ENCODE measurements at regions not wholly inside any gene's neighbourhood (a gene's known extent, or its start where the extent isn't known, plus 50 kb on each side); places are given as distances from the start of the nearest gene placed in this dataset.
"Not testable (repeated sequence)": the region's sequence is repeated elsewhere in the genome, so short reads cannot be mapped to it uniquely, and the experiment has no call there.

GRCh38 chr6:81944661-81945060 is 192.2 kb upstream of the TENT5A start:
- no peak overlapping the region for H2BK15ac ChIP-seq (ENCODE audit: low read depth, low read length)
- H3K18ac ChIP-seq (ENCODE audit: insufficient read length, low read depth, low read length): no peak overlapping the region
- Mint-ChIP-seq H3K4me3 (no peak overlapping the region), H3K27me3 (ENCODE audit: low read depth) (no peaks in the 10 kb centered on the region), H3K36me3 (ENCODE audit: insufficient read depth in 1 of 3, low read depth in 3 of 3) (no peaks in the 10 kb centered on the region), H3K4me1 (peaks cover 19 to 21% of the 10 kb centered on the region in 2 experiments), H3K9me3 (no peaks in the 10 kb centered on the region), H3K27ac (no peak overlapping the region)
- no peak overlapping the region for H3K4me2 ChIP-seq (ENCODE audit: insufficient read depth, insufficient read length, low read length)
- TF ChIP-seq CTCF (conservative IDR thresholded peaks at IDR 0.05): no peak
- no peaks in the 10 kb centered on the region for H3K79me1 ChIP-seq (ENCODE audit: insufficient read depth, low read depth, low read length, poor library complexity, severe bottlenecking)
- H3K14ac ChIP-seq (ENCODE audit: insufficient read depth, low read length): no peak overlapping the region
- no peaks in the 10 kb centered on the region for H3K27me3 ChIP-seq (ENCODE audit: insufficient read depth, low read length)
- H3K79me2 ChIP-seq (ENCODE audit: insufficient read depth, low read length): no peaks in the 10 kb centered on the region
- no peak overlapping the region for H3K9ac ChIP-seq (ENCODE audit: extremely low read depth, insufficient read length, low read length)
- H3K23me2 ChIP-seq (ENCODE audit: insufficient read length, low read depth, low read length, poor library complexity, severe bottlenecking): no peaks in the 10 kb centered on the region
- no peaks in the 10 kb centered on the region for H3K9me3 ChIP-seq (ENCODE audit: control insufficient read depth, low read depth, low read length)
- no peak overlapping the region for H4K8ac ChIP-seq (replicated peaks; ENCODE audit: insufficient read length, low read depth, low read length)
- H2AK5ac ChIP-seq (ENCODE audit: insufficient read length, low read length): no peak overlapping the region
- DNase-seq: no peak
- peaks cover 4% of the 10 kb centered on the region; the same call in 1 of the 2 replicates for H3K4me1 ChIP-seq (ENCODE audit: insufficient read depth, low read length)
- H2BK20ac ChIP-seq (ENCODE audit: low read depth, low read length, poor library complexity, severe bottlenecking): no peak overlapping the region
- H2AFZ ChIP-seq (ENCODE audit: low read length): no peak overlapping the region
- H2BK5ac ChIP-seq (ENCODE audit: insufficient read length, low read length): no peak overlapping the region
- no peaks in the 10 kb centered on the region for H4K20me1 ChIP-seq (ENCODE audit: control insufficient read depth, insufficient read depth, insufficient read length)
- H2BK120ac ChIP-seq (ENCODE audit: low read depth, low read length, poor library complexity, severe bottlenecking): no peak overlapping the region
- H3K23ac ChIP-seq (ENCODE audit: insufficient read length, low read depth, low read length): no peak overlapping the region
- no CpG with 5 or more reads among the region's 2 CpGs for WGBS (ENCODE audit: extremely low coverage, insufficient read length, low lambda C conversion rate)
- H3K4ac ChIP-seq (ENCODE audit: low read depth, low read length): no peak overlapping the region
- no peak overlapping the region for H2BK12ac ChIP-seq (ENCODE audit: insufficient read length, low read depth, low read length)
- H3K56ac ChIP-seq (ENCODE audit: insufficient read length, low read depth, low read length): no peak overlapping the region
- H3K27ac ChIP-seq (ENCODE audit: insufficient read length, low read depth, low read length): no peak overlapping the region
- no peak overlapping the region for H4K91ac ChIP-seq (ENCODE audit: insufficient read length, low read depth, low read length)
- H4K5ac ChIP-seq (ENCODE audit: insufficient read length, low read depth, low read length): no peak overlapping the region
- H3T11ph ChIP-seq (ENCODE audit: low read length): no peak overlapping the region

- not testable (repeated sequence) for H2AK5ac ChIP-seq (ENCODE audit: insufficient read length, low read length); H3K23ac ChIP-seq (ENCODE audit: insufficient read length, low read depth, low read length); H3K9ac ChIP-seq (ENCODE audit: extremely low read depth, insufficient read length, low read length); H2BK5ac ChIP-seq (ENCODE audit: insufficient read length, low read length); H4K91ac ChIP-seq (ENCODE audit: insufficient read length, low read depth, low read length); H4K5ac ChIP-seq (ENCODE audit: insufficient read length, low read depth, low read length); H3K4me3 Mint-ChIP-seq; DNase-seq; H3K79me1 ChIP-seq (ENCODE audit: insufficient read depth, low read depth, low read length, poor library complexity, severe bottlenecking); H3K23me2 ChIP-seq (ENCODE audit: insufficient read length, low read depth, low read length, poor library complexity, severe bottlenecking); H3K36me3 Mint-ChIP-seq (ENCODE audit: insufficient read depth in 1 of 3, low read depth in 3 of 3); H3K27ac ChIP-seq (ENCODE audit: insufficient read length, low read depth, low read length); H2BK15ac ChIP-seq (ENCODE audit: low read depth, low read length); H3K56ac ChIP-seq (ENCODE audit: insufficient read length, low read depth, low read length); H3T11ph ChIP-seq (ENCODE audit: low read length); H2BK20ac ChIP-seq (ENCODE audit: low read depth, low read length, poor library complexity, severe bottlenecking); H2AFZ ChIP-seq (ENCODE audit: low read length); H2BK12ac ChIP-seq (ENCODE audit: insufficient read length, low read depth, low read length); H3K27me3 ChIP-seq (ENCODE audit: insufficient read depth, low read length); H3K27me3 Mint-ChIP-seq (ENCODE audit: low read depth); H3K18ac ChIP-seq (ENCODE audit: insufficient read length, low read depth, low read length); H3K27ac Mint-ChIP-seq; H2BK120ac ChIP-seq (ENCODE audit: low read depth, low read length, poor library complexity, severe bottlenecking); H3K79me2 ChIP-seq (ENCODE audit: insufficient read depth, low read length); H3K9me3 Mint-ChIP-seq; H4K20me1 ChIP-seq (ENCODE audit: control insufficient read depth, insufficient read depth, insufficient read length); H3K4me2 ChIP-seq (ENCODE audit: insufficient read depth, insufficient read length, low read length); H3K14ac ChIP-seq (ENCODE audit: insufficient read depth, low read length); H3K4ac ChIP-seq (ENCODE audit: low read depth, low read length); H4K8ac ChIP-seq (replicated peaks; ENCODE audit: insufficient read length, low read depth, low read length); H3K9me3 ChIP-seq (ENCODE audit: control insufficient read depth, low read depth, low read length); H3K4me1 ChIP-seq (ENCODE audit: insufficient read depth, low read length)
- H3K4me1 Mint-ChIP-seq: peaks cover 30 to 32% of the 10 kb centered on the region in 2 experiments
- no CpG with 5 or more reads among the region's 3 CpGs for WGBS (ENCODE audit: extremely low coverage, insufficient read length, low lambda C conversion rate)
Observed at GRCh38 chr6:81942842-81943241, 190.4 kb upstream of the TENT5A start.

All from H9 (cell line).